ENCODE measurements at regions not wholly inside any gene's neighbourhood (a gene's known extent, or its start where the extent isn't known, plus 50 kb on each side); places are given as distances from the start of the nearest gene placed in this dataset.

GRCh38 chr10:10256860-10257259, 760.8 kb upstream of the CELF2 start:
- TF ChIP-seq YY1 (IDR thresholded peaks at IDR 0.05; ENCODE audit: insufficient read depth, insufficient read length) (no peak), SUZ12 (IDR thresholded peaks at IDR 0.05; ENCODE audit: extremely low read depth, insufficient read depth, insufficient read length) (no peak), ZNF274 (IDR thresholded peaks at IDR 0.05; ENCODE audit: low read depth, low read length) (no peak)
